Naive thymus-derived CD4-positive, alpha-beta T cell (primary cell): ENCODE measurements at regions not wholly inside any gene's neighbourhood (a gene's known extent, or its start where the extent isn't known, plus 50 kb on each side); places are given as distances from the start of the nearest gene placed in this dataset.

Experiments used
- ATAC-seq: fragments of 150-1000 bp; cut with Tn5 transposase; 2 replicates; pipeline ENCODE4 v1.10.0; 2021; ENCODE audit warnings: mild to moderate bottlenecking, moderate library complexity
- CTCF ChIA-PET: fragments of 350-600 bp; sonication (Branson Sonifier 250); formaldehyde crosslinking; loops from one replicate; lab custom pipeline; 2021; ENCODE audit warnings: antibody characterized with exemption; lab: Charles Lee
- POLR2A ChIA-PET: fragments of 350-600 bp; sonication (Branson Sonifier 250); formaldehyde crosslinking; loops from one replicate; lab custom pipeline; 2021; ENCODE audit warnings: antibody characterized with exemption, inconsistent platforms; lab: Charles Lee
- DNase-seq, 9 donors: peaks; one replicate each; pipeline versions ENCODE4 v3.0.0 to v3.0.0-alpha.2; 2020 to 2022; ENCODE audit warnings: mixed read lengths in 1 of 9
- H3K27ac ChIP-seq: one replicate; pipeline ENCODE4 v1.7.0; 2013; ENCODE audit warnings: mild to moderate bottlenecking, low read depth, low read length, moderate library complexity
- H3K27me3 ChIP-seq, 2 donors: one replicate each; pipeline ENCODE4 v1.7.0; 2013; ENCODE audit warnings: low read length in 2 of 2, mild to moderate bottlenecking in 2 of 2, moderate library complexity in 2 of 2; ENCODE audit not compliant: control insufficient read depth in 2 of 2, insufficient read depth in 2 of 2
- H3K36me3 ChIP-seq, 3 experiments: 1 replicate in 2 of 3; 2 replicates in 1 of 3; pipeline ENCODE4 v1.7.0; 2013; ENCODE audit warnings: low read length in 3 of 3, mild to moderate bottlenecking in 3 of 3, moderate library complexity in 1 of 3; ENCODE audit not compliant: insufficient read depth in 3 of 3, control insufficient read depth in 2 of 3
- H3K4me1 ChIP-seq, 2 donors: one replicate each; pipeline ENCODE4 v1.7.0; 2013; ENCODE audit warnings: low read length in 2 of 2, mild to moderate bottlenecking in 2 of 2, moderate library complexity in 1 of 2; ENCODE audit not compliant: control insufficient read depth in 2 of 2, insufficient read depth in 2 of 2
- H3K4me3 ChIP-seq: 2 replicates; pipeline ENCODE4 v1.7.0; 2013; ENCODE audit warnings: mild to moderate bottlenecking, low read length
- H3K9me3 ChIP-seq, 3 experiments: 1 replicate in 2 of 3; 2 replicates in 1 of 3; pipeline ENCODE4 v1.7.0; 2013; ENCODE audit warnings: low read length in 3 of 3; ENCODE audit not compliant: control insufficient read depth in 2 of 3
- H3K27ac Mint-ChIP-seq, 9 donors: one replicate each; pipeline ENCODE4 v1.8.0; 2020 to 2022; ENCODE audit warnings: mixed read lengths in 9 of 9, mild to moderate bottlenecking in 8 of 9, moderate library complexity in 5 of 9, inconsistent platforms in 2 of 9
- H3K27me3 Mint-ChIP-seq, 5 donors: one replicate each; pipeline ENCODE4 v1.8.0; 2021 to 2022; ENCODE audit warnings: mixed read lengths in 5 of 5, mild to moderate bottlenecking in 1 of 5
- H3K36me3 Mint-ChIP-seq, 5 donors: one replicate each; pipeline ENCODE4 v1.8.0; 2020 to 2022; ENCODE audit warnings: mixed read lengths in 5 of 5, mild to moderate bottlenecking in 3 of 5, inconsistent platforms in 1 of 5
- H3K4me1 Mint-ChIP-seq, 7 donors: one replicate each; pipeline ENCODE4 v1.8.0; 2020 to 2022; ENCODE audit warnings: mixed read lengths in 7 of 7, mild to moderate bottlenecking in 3 of 7, inconsistent platforms in 1 of 7
- H3K4me3 Mint-ChIP-seq, 10 donors: one replicate each; pipeline ENCODE4 v1.8.0; 2020 to 2022; ENCODE audit warnings: mild to moderate bottlenecking in 10 of 10, mixed read lengths in 10 of 10, moderate library complexity in 6 of 10, inconsistent platforms in 2 of 10
- H3K9me3 Mint-ChIP-seq, 11 donors: one replicate each; pipeline ENCODE4 v1.8.0; 2020 to 2022; ENCODE audit warnings: mixed read lengths in 11 of 11, mild to moderate bottlenecking in 4 of 11, inconsistent platforms in 1 of 11, moderate library complexity in 1 of 11
- intact Hi-C, 2 donors: fragments of 100-400 bp; cut with micrococcal nuclease; formaldehyde crosslinking; loops; one replicate each; pipeline ENCODE4 v1.15.1; 2023

- no peak for ATAC-seq
- Histone ChIP-seq H3K36me3 (no peaks in the 10 kb centered on the region), H3K27me3 (no peaks in the 10 kb centered on the region), H3K4me1 (no peaks in the 10 kb centered on the region), H3K9me3 (no peaks in the 10 kb centered on the region), H3K27ac (no peak overlapping the region), H3K4me3 (no peak overlapping the region)
- no peak for DNase-seq
- Mint-ChIP-seq H3K4me3 (no peak overlapping the region), H3K27ac (no peak overlapping the region), H3K4me1 (no peaks in the 10 kb centered on the region), H3K27me3 (peaks cover 0 to 5% (median 0%) of the 10 kb centered on the region in 5 donors), H3K9me3 (no peaks in the 10 kb centered on the region), H3K36me3 (no peaks in the 10 kb centered on the region)
- ChIA-PET POLR2A (no interaction called here), CTCF (interaction anchor here (0.7 kb wide), 1 partner anchor 12 kb away, joined by 4 read pairs; no protein-coding TSS in a partner anchor)
- intact Hi-C loops = no loop called here
Measured at GRCh38 chr4:56085275-56085674, 136.5 kb downstream of the CEP135 start.

GRCh38 chr4:56084851-56085250 lies 136.1 kb downstream of the CEP135 start:
- Mint-ChIP-seq H3K36me3 (no peaks in the 10 kb centered on the region), H3K27ac (no peak overlapping the region), H3K27me3 (peaks cover 0 to 5% (median 0%) of the 10 kb centered on the region in 5 donors), H3K4me3 (no peak overlapping the region), H3K4me1 (no peaks in the 10 kb centered on the region), H3K9me3 (no peaks in the 10 kb centered on the region)
- no peak overlapping the region for H3K4me3 ChIP-seq
- intact Hi-C loops = no loop called here
- H3K9me3 ChIP-seq = no peaks in the 10 kb centered on the region
- ChIA-PET POLR2A (no interaction called here), CTCF (interaction anchor here (0.7 kb wide), 1 partner anchor 12 kb away, joined by 4 read pairs; no protein-coding TSS in a partner anchor)
- no peak overlapping the region for H3K27ac ChIP-seq
- ATAC-seq = no peak
- no peaks in the 10 kb centered on the region for H3K4me1 ChIP-seq
- no peaks in the 10 kb centered on the region for H3K27me3 ChIP-seq
- no peak for DNase-seq
- no peaks in the 10 kb centered on the region for H3K36me3 ChIP-seq
